ENCODE measurements at regions not wholly inside any gene's neighbourhood (a gene's known extent, or its start where the extent isn't known, plus 50 kb on each side); places are given as distances from the start of the nearest gene placed in this dataset.
A peak's percentile ranks its signal among the peaks of the same experiment; 100 is the strongest.

DNA sequence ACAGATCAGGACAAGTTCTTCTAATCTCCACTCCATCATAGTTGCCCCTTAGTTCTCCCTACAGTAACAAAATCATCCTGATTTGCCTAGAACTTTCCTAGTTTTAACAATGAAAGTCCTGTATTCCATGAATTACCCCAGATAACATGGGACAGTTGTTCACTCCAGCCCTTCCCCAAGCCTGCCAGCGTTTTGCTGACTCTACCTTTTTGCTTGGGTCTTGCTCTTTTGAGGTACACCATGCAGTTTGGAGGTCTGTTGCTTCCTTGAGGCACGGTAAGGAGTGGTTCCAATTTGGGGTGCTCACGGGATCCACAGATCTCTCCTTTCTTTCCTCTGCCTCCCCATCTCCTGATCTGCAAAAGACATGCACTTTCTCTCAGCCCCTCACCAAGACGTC, 61.6 kb upstream of the DYRK2 start:
- H2BK20ac ChIP-seq (ENCODE audit: low read depth, low read length): no peak overlapping the region
- no peak overlapping the region for H2AK5ac ChIP-seq (ENCODE audit: low read depth, low read length)
- no peaks in the 10 kb centered on the region for H3K79me1 ChIP-seq (ENCODE audit: low read depth in 1 of 2, low read length in 2 of 2)
- H4K8ac ChIP-seq (ENCODE audit: low read depth in 2 of 2, low read length in 2 of 2): no peak overlapping the region
- H2AK9ac ChIP-seq (replicated peaks; ENCODE audit: low read depth, low read length, poor library complexity): no peak overlapping the region
- no peaks in the 10 kb centered on the region for H3K9me3 ChIP-seq (ENCODE audit: control insufficient read depth, insufficient read depth, low read length)
- H3K23ac ChIP-seq (ENCODE audit: low read depth, low read length): no peak overlapping the region
- DNase-seq (no peak), ATAC-seq (ENCODE audit: low read depth) (no peak)
- H3K4me2 ChIP-seq (ENCODE audit: low read depth, low read length): no peak overlapping the region
- intact Hi-C loops (cut with micrococcal nuclease): no loop called here
- ChIA-PET CTCF (no interaction called here), POLR2A (ENCODE audit: unreplicated experiment) (no interaction called here)
- 92% methylated on average over 2 of the region's 4 CpGs; no CpG with 5 or more reads in 1 of the 2 experiments for WGBS, 2 experiments (ENCODE audit: extremely low coverage in 2 of 2, insufficient read length in 1 of 2)
- no peak overlapping the region for H3K9ac ChIP-seq (ENCODE audit: low read depth, low read length)
- TF ChIP-seq MAFK (IDR thresholded peaks at IDR 0.05; ENCODE audit: low read depth, low read length) (peak; percentile 38; the same call in 1 of the 2 replicates), RAD21 (IDR thresholded peaks at IDR 0.05; ENCODE audit: low read length) (no peak)
- no peak overlapping the region for H3K27ac ChIP-seq (ENCODE audit: insufficient read depth, low read length)
- peaks cover 4% of the 10 kb centered on the region for H3K27me3 ChIP-seq (ENCODE audit: control insufficient read depth, insufficient read depth, low read length)
- H3K4me3 ChIP-seq (ENCODE audit: insufficient read depth, low read depth, low read length): no peak overlapping the region
- H3K56ac ChIP-seq (ENCODE audit: extremely low read depth, insufficient read depth, low read length): no peak overlapping the region
- in situ Hi-C loops (cut with MboI; ENCODE audit: low sequenced_read_pairs): no loop called here
- H3K4ac ChIP-seq (ENCODE audit: low read depth, low read length): no peak overlapping the region
- no peak overlapping the region for H4K91ac ChIP-seq (ENCODE audit: insufficient read depth, low read depth, low read length)
- no peak overlapping the region for H2BK15ac ChIP-seq (ENCODE audit: low read depth, low read length)
- no peak overlapping the region for H2BK5ac ChIP-seq (ENCODE audit: low read depth, low read length, poor library complexity, severe bottlenecking)
- no peaks in the 10 kb centered on the region for H3K4me1 ChIP-seq (ENCODE audit: control insufficient read depth, insufficient read depth, low read length)
- H2BK120ac ChIP-seq (ENCODE audit: low read depth, low read length): no peak overlapping the region
- no peak overlapping the region for H2AFZ ChIP-seq (replicated peaks; ENCODE audit: low read length, poor library complexity)
- no peaks in the 10 kb centered on the region for H3K36me3 ChIP-seq (ENCODE audit: control insufficient read depth, insufficient read depth, low read length)
- H4K20me1 ChIP-seq (ENCODE audit: insufficient read depth, low read length): no peaks in the 10 kb centered on the region
- dilution Hi-C loops (cut with HindIII; ENCODE audit: low sequenced_read_pairs, unreplicated experiment): no loop called here
- BruUV-seq (replicated peaks): no TSS peak
- no peak overlapping the region for H3K14ac ChIP-seq (replicated peaks; ENCODE audit: low read depth, low read length)
- H4K5ac ChIP-seq (ENCODE audit: low read depth, low read length): no peak overlapping the region
- no peak overlapping the region for H3K18ac ChIP-seq (ENCODE audit: low read depth, low read length)
- no peaks in the 10 kb centered on the region for H3K9me1 ChIP-seq (ENCODE audit: insufficient read depth, low read length)
